GM19467 (cell line): ENCODE measurements at regions not wholly inside any gene's neighbourhood (a gene's known extent, or its start where the extent isn't known, plus 50 kb on each side); places are given as distances from the start of the nearest gene placed in this dataset.

Experiments used
- ATAC-seq: cut with Tn5 transposase; IDR thresholded peaks from one replicate; pipeline ENCODE4 v1.9.1; 2021; ENCODE audit warnings: mild to moderate bottlenecking, moderate library complexity; ENCODE audit not compliant: unreplicated experiment

DNA sequence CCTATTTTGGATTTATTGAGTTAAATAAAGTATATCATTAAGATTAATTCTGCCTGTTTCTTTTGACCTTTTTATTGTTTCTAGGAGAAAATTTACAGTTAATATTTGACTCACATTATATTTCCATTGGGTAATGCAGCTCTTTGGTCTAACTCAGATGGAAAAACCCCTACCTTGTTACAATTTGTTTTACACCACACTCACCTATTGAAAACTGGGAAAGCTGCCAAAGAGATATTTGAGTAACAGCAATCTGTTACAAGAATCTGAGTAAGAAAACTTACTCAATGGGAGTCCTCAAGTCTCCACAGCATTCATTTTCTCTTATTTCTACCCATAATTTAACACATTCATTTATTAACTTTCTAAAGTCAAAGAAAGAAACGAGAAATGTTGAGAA is 108.0 kb upstream of the TLL1 start:
- no peak for ATAC-seq

DNA sequence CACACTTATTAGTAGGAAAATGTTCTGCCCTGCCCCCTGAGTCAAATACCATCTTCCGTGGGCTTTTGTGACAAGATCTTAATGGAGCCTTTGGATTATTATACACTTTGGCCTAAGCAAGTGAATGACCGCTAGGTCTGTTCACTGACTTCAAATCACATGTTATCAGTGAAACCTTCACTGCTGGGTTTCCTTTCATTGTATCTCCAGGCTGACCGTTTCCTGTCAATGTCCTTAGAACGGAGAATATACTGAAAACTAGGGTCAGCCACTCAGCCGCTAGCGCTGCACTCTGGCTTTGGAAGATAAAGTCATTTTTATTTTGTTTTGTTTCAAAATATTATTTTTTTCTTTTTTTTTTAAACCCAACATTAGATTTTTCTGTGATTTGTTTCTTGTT is 107.0 kb upstream of the TLL1 start:
- no peak for ATAC-seq

DNA sequence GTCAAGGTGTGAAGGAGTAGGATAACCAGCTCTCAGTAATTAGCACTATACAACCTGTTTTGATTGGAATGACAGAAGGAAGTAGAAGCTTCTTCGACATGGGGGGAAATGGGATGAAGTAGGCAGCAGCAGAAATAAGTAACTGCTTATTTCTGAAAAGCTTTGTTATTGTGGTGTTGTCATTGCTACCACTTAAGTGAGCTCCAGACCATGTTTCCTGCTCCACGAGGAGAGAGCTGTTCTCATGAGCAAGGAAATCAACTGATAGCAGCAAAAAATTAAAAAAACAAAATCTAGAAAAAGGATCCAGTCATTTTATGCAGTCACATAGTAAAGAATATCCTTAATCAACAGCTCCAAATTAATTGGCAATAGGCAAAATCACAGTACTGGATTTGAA is 106.1 kb upstream of the TLL1 start:
- ATAC-seq, result no peak

DNA sequence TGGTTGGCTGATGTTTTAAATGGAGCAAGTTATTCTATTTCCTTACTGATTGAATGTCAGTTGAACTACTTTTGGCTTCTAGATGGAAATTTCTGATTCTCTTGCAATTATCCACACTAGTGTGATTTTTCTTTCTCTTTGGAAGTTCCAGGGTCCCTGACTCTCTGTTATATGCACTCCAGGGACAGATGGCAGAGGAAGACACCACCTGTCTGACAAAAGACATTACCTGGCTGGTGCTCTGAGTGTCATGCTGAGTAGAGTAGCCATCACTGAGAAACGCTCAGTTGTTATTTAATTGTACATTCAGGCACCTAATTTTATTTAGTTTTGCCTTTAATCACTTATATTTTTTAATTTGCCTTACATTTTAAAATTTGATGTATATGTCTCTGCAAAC is 105.4 kb upstream of the TLL1 start:
- ATAC-seq, result no peak

DNA sequence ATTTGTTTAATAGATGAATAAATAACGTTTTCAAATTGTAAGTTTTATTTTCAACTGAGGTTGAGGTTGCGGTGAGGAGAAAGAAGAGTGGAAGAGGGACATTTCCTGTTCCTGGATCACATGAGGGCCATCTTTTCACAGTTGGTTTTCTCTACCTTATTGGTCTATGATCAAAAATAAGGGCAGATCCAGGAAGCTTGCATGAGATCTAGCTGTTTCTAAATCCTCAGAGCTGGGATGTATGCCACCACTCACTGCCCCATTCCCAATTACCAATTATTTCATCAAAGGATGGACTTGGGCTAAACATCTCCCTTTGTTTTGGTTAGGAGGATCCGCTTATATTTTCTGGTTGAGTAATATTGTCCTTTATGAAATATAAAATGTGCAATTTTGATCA is 104.8 kb upstream of the TLL1 start:
- no peak for ATAC-seq

DNA sequence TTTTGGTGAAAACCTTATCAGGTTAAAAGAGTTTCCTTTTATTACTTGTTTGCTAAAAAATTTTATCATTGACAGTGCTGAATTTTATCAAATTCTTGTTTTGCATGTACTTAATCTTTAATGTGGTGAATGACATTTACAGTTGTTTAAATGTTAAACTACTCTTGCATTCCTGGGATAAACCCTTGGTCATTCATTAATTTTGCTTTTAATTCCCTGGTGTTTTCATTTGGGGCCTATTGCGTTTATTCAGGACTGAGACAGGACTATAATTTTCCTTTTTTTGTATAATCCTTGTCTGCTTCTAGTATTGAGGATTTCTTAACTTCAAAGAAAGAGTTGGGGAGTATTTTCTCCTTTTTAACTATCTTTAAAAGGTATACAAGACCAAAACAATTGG is 98.7 kb upstream of the TLL1 start:
- no peak for ATAC-seq

DNA sequence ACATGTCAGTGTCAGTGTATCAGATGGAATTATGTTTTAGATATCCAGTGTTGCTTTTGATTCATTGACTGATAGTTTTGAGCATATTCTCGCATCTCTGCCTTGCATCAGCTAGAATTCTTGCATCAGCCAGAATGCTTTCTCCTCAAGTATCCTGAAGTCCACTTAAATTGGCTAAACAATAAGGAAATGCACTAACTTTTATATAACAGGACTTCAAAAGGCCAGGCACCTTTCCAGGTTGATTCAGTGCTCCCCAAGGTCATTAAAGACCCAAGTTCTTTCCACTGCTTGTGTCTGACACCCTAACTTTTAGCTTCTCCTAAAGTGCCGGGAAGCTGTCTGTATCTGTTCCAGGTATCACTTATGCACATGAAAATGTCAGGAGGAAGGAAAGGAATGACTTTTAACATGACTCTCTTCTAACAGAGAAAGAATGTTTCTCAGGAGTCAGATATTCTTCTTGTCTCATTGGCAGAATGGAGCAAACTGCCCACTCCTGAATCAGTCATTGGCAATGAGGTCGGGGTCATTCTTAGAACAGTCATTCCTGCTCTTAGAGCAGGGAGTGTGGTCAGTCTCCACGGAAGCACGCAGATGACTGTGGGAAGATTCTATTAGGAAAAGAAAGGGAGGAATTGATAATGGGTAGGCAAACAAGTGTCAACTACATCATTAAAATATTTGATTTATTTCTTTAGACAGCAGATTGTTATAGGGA is 92.9 kb upstream of the TLL1 start:
- ATAC-seq, result no peak

DNA sequence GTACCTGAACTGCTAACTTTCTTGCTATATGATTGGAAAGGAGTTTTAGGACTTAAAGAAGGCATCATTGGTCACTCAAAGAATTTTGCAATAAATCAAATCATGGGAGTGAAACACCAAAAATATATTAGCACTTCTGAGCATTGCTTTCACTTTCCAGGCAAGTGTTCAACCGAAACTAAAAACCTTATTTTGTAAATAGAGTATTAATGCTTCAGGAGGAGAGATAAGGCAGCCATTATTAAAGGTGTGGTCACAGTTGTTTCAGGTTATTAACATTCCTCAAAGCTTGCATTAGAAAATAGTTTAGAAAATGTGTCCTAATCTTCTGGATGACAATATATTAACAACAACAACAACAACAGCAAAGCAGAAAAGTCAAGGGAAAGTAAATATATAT is 92.3 kb upstream of the TLL1 start:
- ATAC-seq, result no peak

DNA sequence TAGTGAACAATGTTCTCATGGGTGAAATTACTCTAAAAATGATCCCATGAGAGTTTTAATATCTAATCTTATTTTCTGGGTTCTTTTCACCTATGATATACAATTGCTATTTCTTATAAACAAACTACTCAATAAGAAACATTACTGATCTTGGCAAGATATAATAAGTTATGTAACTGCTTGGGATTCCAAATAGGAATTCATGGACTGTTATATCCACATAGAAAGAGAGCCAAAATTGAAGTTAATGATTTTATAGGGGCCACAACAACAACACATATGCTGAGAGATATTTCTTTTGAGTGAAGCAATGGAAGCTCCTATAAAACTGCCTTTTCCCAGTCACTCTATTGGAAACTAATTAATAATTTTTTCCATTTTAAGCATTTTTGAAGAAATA is 90.4 kb upstream of the TLL1 start:
- ATAC-seq, result no peak

DNA sequence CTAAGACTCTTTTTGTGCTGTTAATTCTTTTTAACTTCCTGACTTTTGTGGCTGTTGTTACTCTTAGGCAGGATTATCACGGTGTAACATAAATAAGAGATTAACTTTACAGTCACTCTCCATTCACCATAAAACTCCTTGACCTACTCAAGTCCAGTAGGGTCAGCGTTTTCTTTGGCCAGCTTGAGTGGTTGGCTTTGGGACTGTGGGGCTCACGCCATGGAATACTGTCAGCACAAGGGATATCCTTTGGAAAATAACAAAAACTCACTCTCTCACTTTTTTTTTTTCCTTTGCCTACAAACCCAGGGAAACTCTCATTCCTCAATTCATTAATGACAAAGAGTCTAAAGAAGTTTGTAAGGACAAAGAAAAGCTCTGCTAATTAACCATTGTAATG is 89.4 kb upstream of the TLL1 start:
- no peak for ATAC-seq

DNA sequence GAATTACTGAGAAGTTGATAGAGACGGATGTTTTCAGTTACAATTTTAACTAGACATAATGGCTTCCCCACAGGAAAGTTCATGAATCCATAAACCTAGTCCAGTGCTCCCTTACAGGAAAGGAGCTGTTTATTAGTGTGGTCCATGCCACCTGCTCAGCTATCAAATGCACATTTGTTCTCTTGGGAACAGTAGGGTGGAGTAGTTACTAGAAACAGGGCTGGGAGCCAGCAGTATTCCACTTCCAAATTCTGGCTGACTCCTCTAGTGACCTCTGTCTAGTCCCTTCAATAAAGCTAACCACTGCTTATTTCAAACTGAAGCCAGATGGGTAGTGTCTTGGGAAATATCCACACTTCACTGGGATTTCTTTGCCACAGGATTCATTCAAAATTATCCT is 88.4 kb upstream of the TLL1 start:
- ATAC-seq, result no peak

DNA sequence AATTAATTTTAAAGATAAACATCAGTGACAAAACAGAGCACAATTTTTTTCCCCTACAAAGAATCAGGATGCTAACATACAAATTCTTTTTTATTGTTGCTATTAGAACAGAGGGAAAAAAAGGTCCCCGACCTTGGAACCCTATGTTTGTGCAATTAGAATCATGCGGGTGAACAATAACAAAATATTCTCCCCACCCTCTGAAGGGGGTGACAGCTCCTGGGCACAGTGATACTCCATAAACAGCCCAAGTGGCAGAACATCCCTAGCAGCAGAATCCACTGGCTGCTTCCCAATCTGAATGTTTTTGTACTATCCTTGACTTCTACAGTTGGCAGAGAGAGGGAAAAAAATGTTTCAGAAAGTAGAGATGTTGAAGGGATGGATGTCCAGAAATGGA is 87.7 kb upstream of the TLL1 start:
- no peak for ATAC-seq

DNA sequence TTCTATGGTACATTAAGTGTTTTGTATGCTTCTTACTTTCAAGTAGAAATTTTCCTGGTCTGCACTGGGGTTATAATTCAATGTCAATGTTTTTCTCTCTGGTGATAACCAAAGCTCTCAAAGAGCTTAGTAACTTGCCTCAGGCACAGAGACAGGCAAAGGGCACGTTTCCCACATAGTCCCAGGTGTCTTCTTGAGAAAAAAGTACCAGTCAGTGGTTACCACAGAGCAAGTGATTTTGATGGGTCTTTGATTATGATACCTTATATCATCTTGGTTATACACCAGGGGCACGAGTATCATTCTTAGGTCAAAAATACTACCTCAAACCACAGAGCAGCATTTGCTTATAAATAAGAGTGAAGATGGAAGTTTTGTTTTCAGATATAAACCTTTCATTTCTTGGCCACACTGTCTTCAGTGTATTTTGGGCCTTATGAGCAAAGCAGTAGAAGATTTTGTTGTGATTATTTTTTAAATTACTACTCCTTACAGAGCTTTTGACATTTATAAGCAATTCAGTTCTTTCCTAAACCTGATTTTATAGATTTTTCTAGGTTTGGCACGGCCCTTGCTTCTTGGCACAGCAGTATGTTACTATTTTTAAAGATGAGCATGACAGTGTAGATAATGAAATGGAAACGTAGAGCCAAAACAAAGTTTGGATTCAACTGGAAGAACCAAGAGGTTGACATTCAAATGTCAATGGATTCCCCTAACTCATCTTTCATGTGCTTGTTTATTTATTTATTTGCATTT is 85.3 kb upstream of the TLL1 start:
- ATAC-seq, result no peak

DNA sequence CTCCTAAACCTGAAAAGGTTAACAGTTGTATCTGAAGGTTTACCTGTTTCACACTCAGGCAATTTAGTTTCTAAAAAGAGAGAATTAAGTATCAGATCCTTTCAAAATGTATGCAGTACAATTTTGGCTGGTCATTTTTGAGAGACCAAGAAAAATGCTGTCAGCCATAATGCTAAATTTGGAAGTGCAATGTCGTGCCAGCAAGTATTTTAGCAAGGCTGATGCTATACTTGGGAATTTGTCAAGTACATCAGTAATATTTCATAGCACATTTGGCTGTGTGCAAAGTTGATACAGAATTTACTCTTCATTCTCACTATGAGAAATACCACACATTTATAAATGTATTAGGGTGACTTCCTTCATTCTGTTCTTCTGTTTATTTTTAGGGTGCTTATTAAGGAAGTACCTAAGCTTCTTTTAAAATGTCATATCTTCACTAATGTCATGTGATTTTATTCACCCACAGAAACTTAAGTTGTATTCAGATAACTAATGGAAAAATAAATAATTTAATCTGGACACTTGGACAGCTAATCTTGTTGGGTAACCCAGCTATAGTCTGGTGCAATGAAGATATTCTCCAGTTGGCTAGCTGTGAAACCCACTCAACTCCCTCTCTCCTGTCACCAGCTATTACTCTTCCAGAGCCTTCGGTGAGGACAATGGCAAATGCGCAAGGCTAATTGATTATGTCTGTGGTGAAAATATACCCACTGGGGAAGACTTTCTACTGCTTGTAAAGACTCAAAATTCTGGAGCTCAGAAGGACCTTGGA is 84.2 kb upstream of the TLL1 start:
- no peak for ATAC-seq

DNA sequence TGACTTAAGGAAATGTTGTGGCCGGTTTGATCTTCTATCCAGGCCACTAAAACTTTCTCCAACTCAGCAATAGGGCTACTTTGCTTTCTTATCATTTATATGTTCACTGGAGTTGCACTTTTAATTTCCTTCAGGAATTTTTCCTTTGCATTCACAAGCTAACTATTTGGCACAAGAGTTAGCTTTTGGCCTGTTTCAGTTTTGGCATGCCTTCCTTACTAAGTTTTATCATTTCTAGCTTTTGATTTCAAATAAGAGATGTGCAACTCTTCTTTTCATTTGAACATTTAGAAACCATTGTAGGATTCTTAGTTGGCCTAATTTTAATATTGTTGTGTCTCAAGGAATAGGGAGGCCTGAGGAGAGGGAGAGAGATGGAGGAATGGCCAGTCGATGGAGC is 79.8 kb upstream of the TLL1 start:
- no peak for ATAC-seq

DNA sequence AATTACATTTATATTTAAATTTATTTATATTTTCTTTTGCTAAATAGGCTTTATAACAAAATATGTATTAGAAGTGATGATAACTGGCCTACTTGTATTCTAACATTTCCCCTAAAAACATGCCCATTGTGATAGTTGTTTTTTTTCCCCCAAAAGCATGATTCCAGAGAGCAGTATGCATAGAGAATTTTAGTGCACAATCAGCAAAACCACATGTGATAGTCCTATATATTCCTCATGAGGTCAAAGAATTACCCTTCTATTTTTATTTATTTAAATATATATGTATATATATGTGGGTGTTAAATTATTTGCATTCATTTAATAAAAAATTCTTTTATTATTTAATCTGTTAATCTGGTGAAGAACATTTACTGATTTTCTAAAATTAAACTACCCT is 78.2 kb upstream of the TLL1 start:
- no peak for ATAC-seq

DNA sequence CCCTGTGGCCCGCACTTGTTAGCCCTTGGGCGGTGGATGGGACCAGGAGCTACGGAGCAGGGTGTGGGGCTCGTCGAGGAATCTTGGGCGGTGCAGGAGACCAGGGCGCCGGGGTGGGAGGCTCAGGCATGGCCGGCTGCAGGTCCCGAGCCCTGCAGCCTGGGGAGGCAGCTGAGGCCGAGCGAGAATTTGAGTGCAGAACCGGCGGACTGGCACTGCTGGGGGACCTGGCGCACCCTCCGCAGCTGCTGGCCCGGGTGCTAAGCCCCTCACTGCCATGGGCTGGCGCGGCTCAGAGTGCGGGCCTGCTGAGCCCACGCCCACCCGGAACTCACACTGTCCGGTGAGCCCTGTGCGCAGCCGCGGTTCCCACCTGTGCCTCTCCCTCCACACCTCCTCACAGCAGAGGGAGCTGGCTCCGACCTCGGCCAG is 73.6 kb upstream of the TLL1 start:
- no peak for ATAC-seq

DNA sequence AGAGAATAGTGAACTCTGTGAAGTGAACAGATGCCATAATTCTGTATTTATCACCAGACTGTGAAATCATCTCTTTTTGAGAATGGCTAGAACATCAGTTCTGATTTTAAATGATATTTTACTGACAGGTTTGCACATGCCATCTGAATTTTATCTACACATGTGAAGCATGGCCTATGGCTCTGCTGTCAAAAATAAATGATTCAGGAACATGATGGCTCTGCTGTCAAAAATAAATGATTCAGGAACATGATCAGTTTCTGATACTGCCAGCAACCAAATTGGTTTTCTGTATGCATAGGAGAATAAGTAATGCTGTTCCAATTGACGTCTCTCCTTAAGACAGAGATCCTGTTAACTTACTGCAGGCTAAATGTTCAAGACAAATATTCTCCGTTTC is 70.6 kb upstream of the TLL1 start:
- ATAC-seq, result no peak

DNA sequence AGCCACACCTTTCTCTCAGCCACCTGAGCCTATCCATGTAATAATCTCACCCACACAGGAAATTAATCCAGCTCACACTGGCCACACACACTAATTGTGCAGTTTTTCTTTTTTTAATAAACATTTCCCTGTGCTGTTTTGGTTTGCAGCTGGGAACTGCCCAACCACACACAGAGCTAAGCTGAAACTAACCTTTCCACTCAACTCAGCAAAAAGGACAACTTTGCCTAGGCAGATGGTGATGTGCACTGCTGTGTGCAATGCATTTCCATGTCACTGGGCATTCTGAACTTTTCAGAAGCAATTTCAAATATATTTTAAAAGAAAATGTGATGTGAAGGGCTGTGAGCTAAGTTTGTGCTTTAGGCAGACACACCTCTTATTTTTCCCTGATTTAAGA is 70.0 kb upstream of the TLL1 start:
- no peak for ATAC-seq

DNA sequence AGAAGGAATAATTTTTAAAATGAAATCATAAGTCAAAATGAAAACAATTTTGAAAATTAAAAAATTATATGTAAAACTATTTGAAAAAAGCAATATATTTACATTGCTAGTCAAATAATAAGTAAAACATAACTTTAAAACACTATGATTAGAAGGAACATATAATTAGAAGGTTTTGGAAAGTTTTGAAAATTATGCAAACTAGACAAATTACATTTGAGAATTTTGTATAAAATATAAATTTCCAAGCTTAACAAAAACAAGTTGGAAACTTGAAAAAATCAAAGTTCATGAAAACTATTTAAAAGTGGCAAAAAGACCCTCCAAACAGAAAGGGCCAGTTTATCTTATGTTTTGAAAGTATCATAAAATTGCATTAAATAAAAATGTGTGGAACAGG is 67.6 kb upstream of the TLL1 start:
- no peak for ATAC-seq

DNA sequence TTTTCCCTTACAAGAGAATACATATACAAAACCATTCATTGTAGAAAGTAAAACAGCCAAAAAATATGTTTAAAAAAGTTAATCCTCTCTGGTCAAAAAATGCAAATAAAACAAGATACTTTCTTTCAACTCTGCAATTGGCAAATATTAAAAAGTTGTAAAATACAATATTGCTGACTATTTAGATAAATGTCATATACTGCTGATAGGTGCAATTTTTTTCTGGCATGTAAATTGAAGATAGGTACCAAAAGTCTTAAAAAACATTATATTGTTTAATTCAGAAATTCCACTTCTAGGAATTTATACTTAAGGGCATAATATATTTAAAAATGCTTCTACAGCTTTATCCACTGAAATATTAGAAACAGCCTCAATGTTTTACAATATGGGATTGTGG is 66.4 kb upstream of the TLL1 start:
- ATAC-seq, result no peak

DNA sequence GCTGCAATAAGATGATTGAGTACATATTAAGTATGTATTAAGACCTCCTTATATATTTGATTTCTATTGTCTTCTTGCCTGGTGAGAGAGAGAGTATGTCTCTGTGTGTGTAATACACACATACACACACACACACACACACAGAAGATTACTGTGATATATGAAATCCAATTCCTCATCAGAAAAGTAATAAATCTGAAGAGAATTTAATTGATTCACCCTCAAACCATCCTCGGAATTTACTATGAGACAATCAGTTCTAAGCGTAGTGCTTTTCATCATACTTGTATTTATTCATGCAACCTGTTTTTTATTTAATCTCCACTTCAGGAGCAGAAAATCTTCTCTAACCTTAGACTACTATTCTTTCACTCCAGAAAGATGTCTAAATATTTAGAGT is 62.3 kb upstream of the TLL1 start:
- ATAC-seq, result no peak
